ENCODE measurements at regions not wholly inside any gene's neighbourhood (a gene's known extent, or its start where the extent isn't known, plus 50 kb on each side); places are given as distances from the start of the nearest gene placed in this dataset.
"Not testable (repeated sequence)": the region's sequence is repeated elsewhere in the genome, so short reads cannot be mapped to it uniquely, and the experiment has no call there.

- TF ChIP-seq CTCF, POLR2A (IDR thresholded peaks at IDR 0.05): not testable (repeated sequence)
These were observed 479.9 kb upstream of the MAN1A1 start for GRCh38 chr6:119829499-119829898.

Data from tibial nerve (tissue), 3 donors.